Suprapubic skin (tissue), 3 donors: ENCODE measurements at regions not wholly inside any gene's neighbourhood (a gene's known extent, or its start where the extent isn't known, plus 50 kb on each side); places are given as distances from the start of the nearest gene placed in this dataset.

Experiments
- CTCF ChIP-seq, 2 donors: fragments of 200-600 bp in 1 of 2; fragments of 450-650 bp in 1 of 2; sonication (generic) in 1 of 2; IDR thresholded peaks; one replicate each; pipeline ENCODE4 v1.5.1; 2016 to 2019; ENCODE audit warnings: antibody characterized with exemption in 2 of 2, mild to moderate bottlenecking in 1 of 2, moderate library complexity in 1 of 2
- EP300 ChIP-seq: sonication (generic); formaldehyde crosslinking; IDR thresholded peaks from one replicate; pipeline ENCODE4 v1.6.1; 2017; ENCODE audit warnings: antibody characterized with exemption
- POLR2A ChIP-seq, 2 donors: fragments of 450-650 bp; IDR thresholded peaks; one replicate each; pipeline ENCODE4 v1.6.1; 2017; ENCODE audit warnings: antibody characterized with exemption in 2 of 2, mild to moderate bottlenecking in 2 of 2, moderate library complexity in 2 of 2

- TF ChIP-seq CTCF (IDR thresholded peaks at IDR 0.05) (peak; percentile 4 to 10), POLR2A (IDR thresholded peaks at IDR 0.05) (no peak), EP300 (no peak)
Measured at GRCh38 chrX:92232182-92232581, 453.0 kb downstream of the PCDH11X start.
